Psoas muscle (tissue), 7 donors: ENCODE measurements at regions not wholly inside any gene's neighbourhood (a gene's known extent, or its start where the extent isn't known, plus 50 kb on each side); places are given as distances from the start of the nearest gene placed in this dataset.

Experiments used
- ATAC-seq, 4 donors: fragments of 200-7000 bp; cut with Tn5 transposase; one replicate each; pipeline ENCODE4 v1.9.1; 2020; ENCODE audit warnings: moderate library complexity in 3 of 4, mild to moderate bottlenecking in 2 of 4
- DNase-seq, 2 donors: peaks; one replicate each; pipeline ENCODE4 v3.0.0-alpha.2; 2020
- H3K27ac ChIP-seq: fragments of 200-600 bp; one replicate; pipeline ENCODE4 v1.8.0; 2022
- H3K27me3 ChIP-seq, 3 donors: fragments of 200-600 bp in 1 of 3; one replicate each; pipeline versions ENCODE4 v1.6.1 to v1.8.0; 2013 to 2022; ENCODE audit warnings: low read length in 2 of 3, mild to moderate bottlenecking in 2 of 3, moderate library complexity in 1 of 3; ENCODE audit not compliant: insufficient read depth in 3 of 3
- H3K36me3 ChIP-seq, 2 donors: fragments of 200-600 bp in 1 of 2; one replicate each; pipeline versions ENCODE4 v1.6.1 to v1.8.0; 2013 to 2022; ENCODE audit warnings: low read depth in 1 of 2, mild to moderate bottlenecking in 1 of 2, moderate library complexity in 1 of 2; ENCODE audit not compliant: insufficient read depth in 1 of 2
- H3K4me1 ChIP-seq: fragments of 200-600 bp; one replicate; pipeline ENCODE4 v1.8.0; 2022
- H3K4me3 ChIP-seq: fragments of 200-600 bp; one replicate; pipeline ENCODE4 v1.8.0; 2022; ENCODE audit warnings: mild to moderate bottlenecking
- H3K9me3 ChIP-seq: fragments of 200-600 bp; one replicate; pipeline ENCODE4 v1.8.0; 2022
- CTCF ChIP-seq: fragments of 200-600 bp; IDR thresholded peaks from one replicate; pipeline ENCODE4 v1.8.0; 2022; ENCODE audit warnings: antibody characterized with exemption
- WGBS, 3 donors: extraction: QIAGEN DNeasy Blood & Tissue Kit; methylation state at CpG; one replicate each; pipeline versions ENCODE4 v1.1.6 to v1.1.7; 2013; 5-methylcytosine and 5-hydroxymethylcytosine counted together
- intact Hi-C, 2 donors: fragments of 100-400 bp; cut with DNase I; formaldehyde crosslinking; loops; one replicate each; pipeline versions ENCODE4 v1.11.0 to v1.14.2; 2022
- donor health status: healthy with polysubstance abuse.
- donor health status: DM: no; HTN: no; CAD: no; lungs with moderate emphysema.
- donor health status: Bipolar disorder and iron deficiency.
- donor health status: healthy.
- donor health status: DM: yes; HTN: yes; CAD: no.
- donor health status: DM: no; HTN: no; CAD: no.
- donor health status: DM: yes; HTN: yes; CAD: no.

- no peak for TF ChIP-seq CTCF
- Histone ChIP-seq H3K36me3 (no peaks in the 10 kb centered on the region), H3K27ac (no peak overlapping the region), H3K27me3 (no peaks in the 10 kb centered on the region), H3K9me3 (no peaks in the 10 kb centered on the region), H3K4me3 (no peak overlapping the region), H3K4me1 (no peaks in the 10 kb centered on the region)
- no peak for ATAC-seq
- WGBS, 3 donors, result 80 to 91% (median 91%) methylated on average over 1 of the region's 1 CpG
- intact Hi-C loops, result no loop called here
- no peak for DNase-seq
Measured at GRCh38 chr4:106718548-106718947, 317.6 kb downstream of the DKK2 start.

DNA sequence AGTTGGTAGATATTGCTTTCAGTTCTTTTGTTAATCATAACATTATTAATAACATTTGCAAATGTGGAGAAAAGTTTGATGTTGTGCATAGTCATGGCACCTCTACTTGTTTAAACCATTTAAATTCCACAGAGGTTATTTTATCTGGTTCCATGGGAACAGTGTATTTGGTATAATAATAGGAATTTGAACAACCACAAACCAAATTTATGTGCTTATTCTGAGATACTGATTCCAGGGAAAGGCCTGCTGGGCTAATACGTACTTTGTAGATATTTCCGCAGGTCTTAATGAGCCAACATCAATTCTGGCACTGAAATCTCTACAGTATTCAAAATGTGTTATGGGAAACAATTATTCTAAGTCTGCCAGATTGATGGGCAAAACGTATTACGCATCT lies 319.0 kb downstream of the DKK2 start:
- intact Hi-C loops, result no loop called here
- Histone ChIP-seq H3K4me1 (no peaks in the 10 kb centered on the region), H3K4me3 (no peak overlapping the region), H3K27ac (no peak overlapping the region), H3K9me3 (no peaks in the 10 kb centered on the region), H3K27me3 (no peaks in the 10 kb centered on the region), H3K36me3 (no peaks in the 10 kb centered on the region)
- ATAC-seq (no peak), DNase-seq (no peak)
- WGBS, 3 donors, result 53 to 68% (median 55%) methylated on average over 4 of the region's 4 CpGs
- no peak for TF ChIP-seq CTCF

- Histone ChIP-seq H3K36me3 (no peaks in the 10 kb centered on the region), H3K4me1 (no peaks in the 10 kb centered on the region), H3K27me3 (no peaks in the 10 kb centered on the region), H3K9me3 (no peaks in the 10 kb centered on the region), H3K4me3 (no peak overlapping the region), H3K27ac (no peak overlapping the region)
- no peak for TF ChIP-seq CTCF
- ATAC-seq (no peak), DNase-seq (no peak)
- intact Hi-C loops, result no loop called here
Measured at GRCh38 chr4:106715825-106716224, 320.3 kb downstream of the DKK2 start.

GRCh38 chr4:106708464-106708816 lies 327.7 kb downstream of the DKK2 start:
- Histone ChIP-seq H3K27ac (no peak overlapping the region), H3K4me3 (no peak overlapping the region), H3K4me1 (no peaks in the 10 kb centered on the region), H3K9me3 (no peaks in the 10 kb centered on the region), H3K36me3 (no peaks in the 10 kb centered on the region), H3K27me3 (no peaks in the 10 kb centered on the region)
- DNase-seq, result no peak
- intact Hi-C loops, result no loop called here
- TF ChIP-seq CTCF, result no peak
- ATAC-seq, result no peak
- 66 to 90% (median 84%) methylated on average over 4 to 5 of the region's 5 CpGs for WGBS, 3 donors

DNA sequence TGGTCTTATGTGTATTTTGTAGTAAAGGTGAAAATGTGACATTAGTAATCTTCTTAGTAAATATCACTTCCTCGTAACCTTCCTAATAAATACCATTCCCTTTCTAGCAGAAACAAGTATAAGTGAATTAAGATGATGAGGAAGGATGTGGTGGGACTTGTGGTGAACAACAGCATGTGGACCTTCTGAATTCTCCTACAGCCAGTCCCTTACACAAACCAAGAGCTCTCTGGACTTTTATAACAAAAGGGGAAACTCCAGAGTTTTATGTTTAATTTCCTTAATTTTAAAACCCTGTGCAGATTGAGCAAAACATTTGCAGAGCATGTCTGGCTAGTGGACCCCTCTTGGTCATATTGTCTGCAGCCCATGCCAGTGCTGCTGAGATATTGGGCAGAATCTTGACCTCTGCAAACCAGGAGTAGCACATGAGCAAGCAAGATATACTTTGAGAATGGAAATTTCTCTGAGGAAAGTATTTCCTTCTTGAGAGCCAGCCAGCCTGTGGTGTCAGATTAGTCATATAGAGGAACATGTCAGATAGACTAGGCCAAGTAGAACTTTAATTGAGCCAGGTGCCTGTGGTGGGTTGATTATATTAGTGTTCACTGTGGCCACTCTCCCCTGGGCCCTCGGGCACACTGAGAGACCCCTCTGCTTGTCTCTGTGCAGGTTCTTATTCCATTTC lies 328.2 kb downstream of the DKK2 start:
- TF ChIP-seq CTCF, result no peak
- H3K36me3 ChIP-seq, result no peaks in the 10 kb centered on the region
- intact Hi-C loops, result no loop called here
- H3K4me1 ChIP-seq, result no peaks in the 10 kb centered on the region
- no peak overlapping the region for H3K27ac ChIP-seq
- no peak for ATAC-seq
- no peaks in the 10 kb centered on the region for H3K9me3 ChIP-seq
- DNase-seq, result no peak
- WGBS, 3 donors, result 67 to 80% (median 69%) methylated on average over 2 of the region's 2 CpGs
- H3K4me3 ChIP-seq, result no peak overlapping the region
- no peaks in the 10 kb centered on the region for H3K27me3 ChIP-seq
